Mesenchymal stem cell (in vitro differentiated cells and primary cell): ENCODE measurements at regions not wholly inside any gene's neighbourhood (a gene's known extent, or its start where the extent isn't known, plus 50 kb on each side); places are given as distances from the start of the nearest gene placed in this dataset.

ENCODE experiments used
- DNase-seq: peaks from one replicate; pipeline ENCODE4 v3.0.0-alpha.2; 2013
- H2AFZ ChIP-seq: one replicate; pipeline ENCODE4 v1.6.1; 2013; ENCODE audit warnings: low read depth, mild to moderate bottlenecking, control low read depth, inconsistent platforms, low read length, moderate library complexity
- H2AK5ac ChIP-seq: 2 replicates; pipeline ENCODE4 v1.6.1; 2013; ENCODE audit warnings: low read length, moderate library complexity, mild to moderate bottlenecking, inconsistent platforms; ENCODE audit not compliant: severe bottlenecking
- H2BK120ac ChIP-seq: one replicate; pipeline ENCODE4 v1.6.1; 2013; ENCODE audit warnings: low read depth, mild to moderate bottlenecking, inconsistent platforms, low read length, moderate library complexity
- H2BK12ac ChIP-seq, 2 experiments: one replicate each; pipeline ENCODE4 v1.6.1; 2013; ENCODE audit warnings: inconsistent platforms in 2 of 2, low read length in 2 of 2, mild to moderate bottlenecking in 2 of 2, moderate library complexity in 2 of 2, control low read depth in 1 of 2
- H2BK15ac ChIP-seq: one replicate; pipeline ENCODE4 v1.6.1; 2013; ENCODE audit warnings: mild to moderate bottlenecking, low read depth, inconsistent platforms; ENCODE audit not compliant: poor library complexity, severe bottlenecking
- H2BK5ac ChIP-seq: 2 replicates; pipeline ENCODE4 v1.6.1; 2013; ENCODE audit warnings: low read depth, mild to moderate bottlenecking, low read length, control low read depth, inconsistent platforms; ENCODE audit not compliant: poor library complexity, severe bottlenecking
- H3K14ac ChIP-seq, 2 experiments: one replicate each; pipeline ENCODE4 v1.6.1; 2013; ENCODE audit warnings: inconsistent platforms in 2 of 2, low read length in 2 of 2, control low read depth in 1 of 2, mild to moderate bottlenecking in 1 of 2, moderate library complexity in 1 of 2
- H3K18ac ChIP-seq, 2 experiments: one replicate each; pipeline ENCODE4 v1.6.1; 2013; ENCODE audit warnings: inconsistent platforms in 2 of 2, low read length in 2 of 2, control low read depth in 1 of 2, low read depth in 1 of 2, mild to moderate bottlenecking in 1 of 2
- H3K23ac ChIP-seq, 2 experiments: one replicate each; pipeline ENCODE4 v1.6.1; 2013; ENCODE audit warnings: inconsistent platforms in 2 of 2, low read length in 2 of 2, mild to moderate bottlenecking in 2 of 2, moderate library complexity in 2 of 2, control low read depth in 1 of 2
- H3K27ac ChIP-seq: 2 replicates; pipeline ENCODE4 v1.5.1; 2013; ENCODE audit warnings: mild to moderate bottlenecking, moderate library complexity, low read length, control low read depth, inconsistent platforms; ENCODE audit not compliant: poor library complexity, severe bottlenecking
- H3K27me3 ChIP-seq, 2 experiments: 2 replicates each; pipeline versions ENCODE4 v1.6.1 to v1.7.0; 2013; ENCODE audit warnings: low read length in 2 of 2, mild to moderate bottlenecking in 2 of 2, moderate library complexity in 2 of 2, control low read depth in 1 of 2, inconsistent platforms in 1 of 2; ENCODE audit not compliant: control insufficient read depth in 1 of 2, insufficient read depth in 1 of 2
- H3K36me3 ChIP-seq, 2 experiments: 2 replicates each; pipeline versions ENCODE4 v1.6.1 to v1.7.0; 2013; ENCODE audit warnings: low read length in 2 of 2, control low read depth in 1 of 2, inconsistent platforms in 1 of 2, low read depth in 1 of 2, mild to moderate bottlenecking in 1 of 2; ENCODE audit not compliant: insufficient read depth in 2 of 2, control insufficient read depth in 1 of 2
- H3K4ac ChIP-seq, 2 experiments: one replicate each; pipeline ENCODE4 v1.6.1; 2013; ENCODE audit warnings: inconsistent platforms in 2 of 2, low read length in 2 of 2, mild to moderate bottlenecking in 2 of 2, moderate library complexity in 2 of 2, control low read depth in 1 of 2, low read depth in 1 of 2
- H3K4me1 ChIP-seq: 2 replicates; pipeline ENCODE4 v1.6.1; 2013; ENCODE audit warnings: low read depth, low read length, control low read depth; ENCODE audit not compliant: control insufficient read depth, insufficient read depth
- H3K4me2 ChIP-seq: 2 replicates; pipeline ENCODE4 v1.6.1; 2013; ENCODE audit warnings: low read length, mild to moderate bottlenecking, inconsistent platforms; ENCODE audit not compliant: poor library complexity, severe bottlenecking
- H3K4me3 ChIP-seq, 2 experiments: 2 replicates each; pipeline versions ENCODE4 v1.5.1 to v1.7.0; 2013; ENCODE audit warnings: low read length in 2 of 2, mild to moderate bottlenecking in 2 of 2, control low read depth in 1 of 2, low read depth in 1 of 2; ENCODE audit not compliant: insufficient read depth in 1 of 2
- H3K79me1 ChIP-seq: replicated peaks from 2 replicates; pipeline ENCODE4 v1.6.1; 2013; ENCODE audit warnings: mild to moderate bottlenecking, control low read depth, low read length, inconsistent platforms; ENCODE audit not compliant: poor library complexity, severe bottlenecking
- H3K9ac ChIP-seq: 2 replicates; pipeline ENCODE4 v1.7.0; 2013; ENCODE audit warnings: mild to moderate bottlenecking, low read length, moderate library complexity
- H3K9me3 ChIP-seq: 2 replicates; pipeline ENCODE4 v1.7.0; 2013; ENCODE audit warnings: mild to moderate bottlenecking, low read length; ENCODE audit not compliant: control insufficient read depth
- H4K8ac ChIP-seq: one replicate; pipeline ENCODE4 v1.6.1; 2013; ENCODE audit warnings: inconsistent platforms, mild to moderate bottlenecking, low read length, moderate library complexity
- H4K91ac ChIP-seq: one replicate; pipeline ENCODE4 v1.6.1; 2013; ENCODE audit warnings: mild to moderate bottlenecking, low read length, inconsistent platforms
- WGBS: methylation state at CpG from one replicate; pipeline ENCODE4 v1.1.7; 2013; ENCODE audit warnings: mixed read lengths; 5-methylcytosine and 5-hydroxymethylcytosine counted together

DNA sequence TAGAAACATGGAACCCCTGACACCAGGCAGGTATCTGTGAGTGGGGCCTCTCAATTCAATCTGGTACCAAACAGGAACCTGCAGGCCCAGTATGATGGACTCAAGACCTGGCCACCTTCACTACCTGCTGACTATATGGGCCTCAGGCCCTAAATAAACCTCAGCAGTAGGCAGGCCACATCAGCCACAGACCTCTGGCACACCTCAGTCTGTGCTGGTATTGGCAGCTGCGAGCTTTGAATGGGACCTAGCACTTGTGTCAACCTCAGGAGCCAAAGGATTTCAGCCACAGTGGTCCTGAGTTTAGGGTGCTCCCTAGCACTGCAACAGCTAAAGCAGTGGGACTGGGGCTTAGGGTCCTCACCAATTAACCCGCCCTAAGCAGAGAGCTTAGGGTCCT, 325.5 kb downstream of the ZNF608 start:
- H3K18ac ChIP-seq, result no peak overlapping the region
- H3K23ac ChIP-seq, result no peak overlapping the region
- no peak overlapping the region for H3K27ac ChIP-seq
- no peak for DNase-seq
- no peak overlapping the region for H2AFZ ChIP-seq
- H4K91ac ChIP-seq, result no peak overlapping the region
- H4K8ac ChIP-seq, result no peak overlapping the region
- no peak overlapping the region for H2BK12ac ChIP-seq
- H3K4me1 ChIP-seq, result no peaks in the 10 kb centered on the region
- no peak overlapping the region for H2BK120ac ChIP-seq
- H2AK5ac ChIP-seq, result no peak overlapping the region
- H3K4me3 ChIP-seq, result no peak overlapping the region
- peaks cover 36% of the 10 kb centered on the region for H3K9me3 ChIP-seq
- no peak overlapping the region for H2BK5ac ChIP-seq
- H3K79me1 ChIP-seq, result no peaks in the 10 kb centered on the region
- WGBS, result 61% methylated on average over 2 of the region's 2 CpGs
- no peak overlapping the region for H3K9ac ChIP-seq
- H3K14ac ChIP-seq, result no peak overlapping the region
- no peaks in the 10 kb centered on the region for H3K36me3 ChIP-seq
- no peak overlapping the region for H2BK15ac ChIP-seq
- H3K4ac ChIP-seq, result no peak overlapping the region
- H3K27me3 ChIP-seq, result no peaks in the 10 kb centered on the region
- H3K4me2 ChIP-seq, result no peak overlapping the region

- no peaks in the 10 kb centered on the region for H3K79me1 ChIP-seq
- no peak overlapping the region for H3K9ac ChIP-seq
- no peak overlapping the region for H4K8ac ChIP-seq
- no peak overlapping the region for H2BK12ac ChIP-seq
- no peak overlapping the region for H3K4ac ChIP-seq
- H2BK15ac ChIP-seq, result no peak overlapping the region
- no peak overlapping the region for H3K4me2 ChIP-seq
- no peak overlapping the region for H2AK5ac ChIP-seq
- H2BK120ac ChIP-seq, result no peak overlapping the region
- 85% methylated on average over 1 of the region's 2 CpGs for WGBS
- no peak overlapping the region for H3K14ac ChIP-seq
- no peak overlapping the region for H4K91ac ChIP-seq
- no peak overlapping the region for H2BK5ac ChIP-seq
- H3K27ac ChIP-seq, result no peak overlapping the region
- no peak overlapping the region for H2AFZ ChIP-seq
- peaks cover 38% of the 10 kb centered on the region for H3K9me3 ChIP-seq
- H3K36me3 ChIP-seq, result no peaks in the 10 kb centered on the region
- no peak overlapping the region for H3K18ac ChIP-seq
- no peak overlapping the region for H3K23ac ChIP-seq
- H3K4me3 ChIP-seq, result no peak overlapping the region
- no peak for DNase-seq
- H3K4me1 ChIP-seq, result no peaks in the 10 kb centered on the region
- H3K27me3 ChIP-seq, result no peaks in the 10 kb centered on the region
These were observed 326.9 kb downstream of the ZNF608 start for GRCh38 chr5:124419531-124419930.

DNA sequence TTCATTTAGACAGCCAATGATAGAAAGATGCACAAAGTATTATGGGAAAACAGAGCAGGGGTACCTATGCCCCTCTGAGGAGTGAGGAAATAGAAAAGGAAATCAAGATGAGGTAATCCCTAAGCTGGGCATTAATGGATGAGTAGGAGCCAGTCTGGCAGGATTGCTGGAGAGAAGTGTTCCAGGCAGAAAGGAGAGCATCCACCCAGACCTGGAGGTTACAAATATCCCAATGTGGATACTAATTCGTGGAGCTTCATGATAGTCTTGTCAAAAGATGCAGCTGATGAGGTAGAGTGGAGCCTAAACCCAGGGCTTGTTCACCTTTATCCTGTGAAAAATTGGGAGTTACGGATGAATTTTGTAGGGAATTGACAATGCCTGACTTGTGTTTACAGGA, 328.0 kb downstream of the ZNF608 start:
- Histone ChIP-seq H3K4ac (no peak overlapping the region), H3K4me2 (no peak overlapping the region), H2AFZ (no peak overlapping the region), H3K23ac (no peak overlapping the region), H3K9me3 (peaks cover 41% of the 10 kb centered on the region), H3K79me1 (no peaks in the 10 kb centered on the region), H3K4me3 (no peak overlapping the region), H3K14ac (no peak overlapping the region), H2BK12ac (no peak overlapping the region), H3K36me3 (no peaks in the 10 kb centered on the region), H3K18ac (no peak overlapping the region), H3K27ac (no peak overlapping the region), H3K4me1 (no peaks in the 10 kb centered on the region), H2BK5ac (no peak overlapping the region), H4K8ac (no peak overlapping the region), H4K91ac (no peak overlapping the region), H3K27me3 (no peaks in the 10 kb centered on the region), H3K9ac (no peak overlapping the region), H2BK15ac (no peak overlapping the region), H2AK5ac (no peak overlapping the region), H2BK120ac (no peak overlapping the region)
- WGBS, result 87% methylated on average over 2 of the region's 2 CpGs
- no peak for DNase-seq

GRCh38 chr5:124417196-124417595, 329.2 kb downstream of the ZNF608 start:
- no peak overlapping the region for H3K14ac ChIP-seq
- no peak overlapping the region for H4K8ac ChIP-seq
- H3K9ac ChIP-seq, result no peak overlapping the region
- no peak overlapping the region for H3K27ac ChIP-seq
- H3K4ac ChIP-seq, result no peak overlapping the region
- no peak overlapping the region for H2BK5ac ChIP-seq
- no peak overlapping the region for H3K4me3 ChIP-seq
- no peak overlapping the region for H3K18ac ChIP-seq
- no peak overlapping the region for H2BK120ac ChIP-seq
- no peaks in the 10 kb centered on the region for H3K36me3 ChIP-seq
- H2BK12ac ChIP-seq, result no peak overlapping the region
- H2AFZ ChIP-seq, result no peak overlapping the region
- H3K23ac ChIP-seq, result no peak overlapping the region
- H3K27me3 ChIP-seq, result no peaks in the 10 kb centered on the region
- H2BK15ac ChIP-seq, result no peak overlapping the region
- no peak overlapping the region for H3K4me2 ChIP-seq
- H4K91ac ChIP-seq, result no peak overlapping the region
- H2AK5ac ChIP-seq, result no peak overlapping the region
- H3K79me1 ChIP-seq, result no peaks in the 10 kb centered on the region
- H3K4me1 ChIP-seq, result no peaks in the 10 kb centered on the region
- peaks cover 33% of the 10 kb centered on the region for H3K9me3 ChIP-seq
- DNase-seq, result no peak
